SK-N-SH (cell line): ENCODE measurements at regions not wholly inside any gene's neighbourhood (a gene's known extent, or its start where the extent isn't known, plus 50 kb on each side); places are given as distances from the start of the nearest gene placed in this dataset.

Source experiments
- CTCF ChIA-PET: fragments of 300-600, 350-600 bp; formaldehyde crosslinking; extraction: SDS; loops from one replicate; lab custom pipeline; 2021; lab: Yijun Ruan, JAX
- POLR2A ChIA-PET: fragments of 350-600 bp; sonication (Branson Sonifier 250); formaldehyde crosslinking; extraction: SDS; loops from one replicate; lab custom pipeline; 2020; ENCODE audit warnings: antibody characterized with exemption, inconsistent platforms; lab: Yijun Ruan, JAX
- DNase-seq: peaks from one replicate; pipeline ENCODE4 v3.0.0; 2012
- H2AFZ ChIP-seq: fragments of 200-600 bp; sonication (generic); 2 replicates; pipeline ENCODE4 v1.8.1; 2016; ENCODE audit warnings: antibody characterized with exemption, mild to moderate bottlenecking, low read depth
- H3F3A ChIP-seq: fragments of 200-600 bp; sonication (generic); replicated peaks from 2 replicates; pipeline ENCODE3; 2016; ENCODE audit warnings: antibody characterized with exemption, mild to moderate bottlenecking; ENCODE audit not compliant: insufficient read depth
- H3K27ac ChIP-seq, 2 experiments: fragments of 200-500 bp in 1 of 2; fragments of 200-600 bp in 1 of 2; sonication (Bioruptor generic) in 1 of 2; sonication (generic), shearing (Covaris generic) in 1 of 2; 2 replicates each; pipeline versions ENCODE4 v1.5.1 to v1.6.1; 2014 to 2016; ENCODE audit warnings: low read depth in 2 of 2, inconsistent platforms in 1 of 2, low read length in 1 of 2, mild to moderate bottlenecking in 1 of 2, mixed read lengths in 1 of 2
- H3K27me3 ChIP-seq: fragments of 200-600 bp; sonication (generic), shearing (Covaris generic); 2 replicates; pipeline ENCODE4 v1.6.1; 2016; ENCODE audit warnings: mixed run types; ENCODE audit not compliant: insufficient read depth
- H3K36me3 ChIP-seq, 2 experiments: fragments of 200-500 bp in 1 of 2; fragments of 200-600 bp in 1 of 2; sonication (Bioruptor generic) in 1 of 2; sonication (generic) in 1 of 2; replicated peaks in 1 of 2; 2 replicates each; pipeline versions ENCODE3 to v1.5.1; 2014 to 2016; ENCODE audit warnings: low read length in 1 of 2, mild to moderate bottlenecking in 1 of 2; ENCODE audit not compliant: insufficient read depth in 2 of 2, control insufficient read depth in 1 of 2
- H3K4me1 ChIP-seq, 2 experiments: fragments of 200-500 bp in 1 of 2; fragments of 200-600 bp in 1 of 2; sonication (Bioruptor generic) in 1 of 2; sonication (generic), shearing (Covaris generic) in 1 of 2; 2 replicates each; pipeline versions ENCODE4 v1.5.1 to v1.6.1; 2014 to 2016; ENCODE audit warnings: low read depth in 1 of 2, low read length in 1 of 2, mixed run types in 1 of 2; ENCODE audit not compliant: insufficient read depth in 2 of 2, control insufficient read depth in 1 of 2
- H3K4me2 ChIP-seq: fragments of 200-600 bp; sonication (generic), shearing (Covaris generic); 2 replicates; pipeline ENCODE4 v1.6.1; 2017; ENCODE audit warnings: mixed run types
- H3K4me3 ChIP-seq, 2 experiments: fragments of 200-500 bp in 1 of 2; fragments of 200-600 bp in 1 of 2; sonication (Bioruptor generic) in 1 of 2; sonication (generic), shearing (Covaris generic) in 1 of 2; 2 replicates each; pipeline versions ENCODE4 v1.5.1 to v1.8.1; 2014 to 2016; ENCODE audit warnings: low read depth in 2 of 2, inconsistent platforms in 1 of 2, low read length in 1 of 2, mild to moderate bottlenecking in 1 of 2, mixed read lengths in 1 of 2, moderate library complexity in 1 of 2
- H3K79me2 ChIP-seq: fragments of 200-600 bp; sonication (generic); 2 replicates; pipeline ENCODE4 v1.8.1; 2017; ENCODE audit warnings: mild to moderate bottlenecking; ENCODE audit not compliant: insufficient read depth
- H3K9ac ChIP-seq: fragments of 200-600 bp; sonication (generic); 2 replicates; pipeline ENCODE4 v1.6.1; 2017; ENCODE audit warnings: mixed run types
- H3K9me2 ChIP-seq: fragments of 200-600 bp; sonication (generic); 2 replicates; pipeline ENCODE4 v1.6.1; 2017; ENCODE audit warnings: mixed run types
- H3K9me3 ChIP-seq: fragments of 200-600 bp; sonication (generic); 2 replicates; pipeline ENCODE4 v1.6.1; 2017; ENCODE audit warnings: mixed run types, mild to moderate bottlenecking, moderate library complexity
- H4K20me1 ChIP-seq: fragments of 200-600 bp; sonication (generic); 2 replicates; pipeline ENCODE4 v1.6.1; 2017; ENCODE audit warnings: mild to moderate bottlenecking, mixed run types; ENCODE audit not compliant: insufficient read depth
- CHD2 ChIP-seq: fragments of 150-350 bp; IDR thresholded peaks from 2 replicates; pipeline ENCODE4 v1.6.1; 2018; ENCODE audit warnings: low read length; ENCODE audit not compliant: partially characterized antibody
- FOSL2 ChIP-seq: IDR thresholded peaks from 2 replicates; pipeline ENCODE4 v1.4.0; 2012; ENCODE audit warnings: low read depth, mild to moderate bottlenecking, moderate library complexity, borderline replicate concordance
- GABPA ChIP-seq: IDR thresholded peaks from 2 replicates; pipeline ENCODE4 v1.4.0; 2012; ENCODE audit warnings: low read depth, mild to moderate bottlenecking
- MXI1 ChIP-seq: IDR thresholded peaks from 2 replicates; pipeline ENCODE4 v1.6.1; 2012; ENCODE audit warnings: mild to moderate bottlenecking, low read depth, low read length, improper control_type of control experiment
- REST ChIP-seq: IDR thresholded peaks from 2 replicates; pipeline ENCODE4 v1.6.1; 2012; ENCODE audit warnings: mild to moderate bottlenecking, low read depth, low read length, moderate library complexity
- RXRA ChIP-seq: IDR thresholded peaks from 2 replicates; pipeline ENCODE4 v1.4.0; 2012; ENCODE audit warnings: low read depth, mild to moderate bottlenecking, borderline replicate concordance
- WGBS: methylation state at CpG from one replicate; pipeline ENCODE4 v1.1.6; 2017; ENCODE audit warnings: low lambda C conversion rate; 5-methylcytosine and 5-hydroxymethylcytosine counted together
- TF ChIP-seq, protein P1 (sequence below): IDR thresholded peaks from 2 replicates; pipeline ENCODE4 v1.4.0; 2012; ENCODE audit warnings: low read depth, borderline replicate concordance
- TF ChIP-seq, protein P2 (sequence below): fragments of 150-350 bp; IDR thresholded peaks from 2 replicates; pipeline ENCODE4 v1.6.1; 2017; ENCODE audit warnings: antibody characterized with exemption, low read length, low read depth, borderline replicate concordance

DNA sequence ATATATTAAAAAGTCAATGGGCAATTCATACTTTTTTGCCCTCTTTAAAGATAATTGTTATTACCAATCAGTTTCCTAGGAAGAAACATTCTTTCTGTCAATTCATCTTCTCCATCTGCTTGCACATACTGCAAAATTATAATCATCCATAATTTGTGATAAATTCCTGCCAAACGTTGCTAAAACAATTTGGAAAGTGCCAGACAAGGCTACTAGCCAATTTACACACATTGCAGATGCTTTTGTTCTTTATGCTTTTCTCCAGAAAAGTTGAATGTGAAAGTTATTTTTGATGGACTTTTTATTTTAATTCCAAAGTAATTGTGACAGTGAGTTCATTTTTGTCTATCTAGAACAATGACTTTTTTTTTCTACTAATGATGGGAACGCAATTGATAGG, 992.8 kb upstream of the ADGRL2 start:
- H3K4me2 ChIP-seq, result no peak overlapping the region
- H3K9me2 ChIP-seq, result no peaks in the 10 kb centered on the region
- H3K9me3 ChIP-seq, result no peaks in the 10 kb centered on the region
- no peak for TF ChIP-seq MXI1
- no peak for TF ChIP-seq FOSL2
- TF ChIP-seq, protein P1, sequence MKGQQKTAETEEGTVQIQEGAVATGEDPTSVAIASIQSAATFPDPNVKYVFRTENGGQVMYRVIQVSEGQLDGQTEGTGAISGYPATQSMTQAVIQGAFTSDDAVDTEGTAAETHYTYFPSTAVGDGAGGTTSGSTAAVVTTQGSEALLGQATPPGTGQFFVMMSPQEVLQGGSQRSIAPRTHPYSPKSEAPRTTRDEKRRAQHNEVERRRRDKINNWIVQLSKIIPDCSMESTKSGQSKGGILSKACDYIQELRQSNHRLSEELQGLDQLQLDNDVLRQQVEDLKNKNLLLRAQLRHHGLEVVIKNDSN, result no peak
- no peak for TF ChIP-seq GABPA
- no peak for TF ChIP-seq REST
- TF ChIP-seq, all 33 proteins: peak for 0
- Histone ChIP-seq H3K27me3 (no peaks in the 10 kb centered on the region), H3K4me1 (no peaks in the 10 kb centered on the region), H3K9ac (no peak overlapping the region), H3K36me3 (no peaks in the 10 kb centered on the region), H3K79me2 (no peaks in the 10 kb centered on the region), H3K27ac (no peak overlapping the region), H2AFZ (no peak overlapping the region), H4K20me1 (no peaks in the 10 kb centered on the region), H3F3A (no peaks in the 10 kb centered on the region), H3K4me3 (no peak overlapping the region)
- ChIA-PET CTCF (interaction anchor here (1.1 kb wide), 1 partner anchor 133 kb away, joined by 4 read pairs; no protein-coding TSS in a partner anchor), POLR2A (no interaction called here)
- WGBS, result 35% methylated on average over 2 of the region's 2 CpGs
- DNase-seq, result no peak

- H3K79me2 ChIP-seq, result no peaks in the 10 kb centered on the region
- POLR2A ChIA-PET, result no interaction called here
Observed at GRCh38 chr1:80806431-80806830, 994.3 kb upstream of the ADGRL2 start.

More at GRCh38 chr1:80806431-80806830, 994.3 kb upstream of the ADGRL2 start:
- no peak overlapping the region for H3K27ac ChIP-seq
- H3K9ac ChIP-seq, result no peak overlapping the region
- H3K4me1 ChIP-seq, result no peaks in the 10 kb centered on the region
- 82% methylated on average over 2 of the region's 2 CpGs for WGBS
- no peak overlapping the region for H3K4me2 ChIP-seq
- no peaks in the 10 kb centered on the region for H3F3A ChIP-seq
- DNase-seq, result no peak
- H3K9me2 ChIP-seq, result no peaks in the 10 kb centered on the region
- no peaks in the 10 kb centered on the region for H3K36me3 ChIP-seq
- H3K27me3 ChIP-seq, result no peaks in the 10 kb centered on the region
- H4K20me1 ChIP-seq, result no peaks in the 10 kb centered on the region
- no peaks in the 10 kb centered on the region for H3K9me3 ChIP-seq
- H2AFZ ChIP-seq, result no peak overlapping the region
- H3K4me3 ChIP-seq, result no peak overlapping the region
- no peak for TF ChIP-seq CHD2
- no peak for TF ChIP-seq GABPA
- TF ChIP-seq REST, result no peak
- TF ChIP-seq, protein P2, sequence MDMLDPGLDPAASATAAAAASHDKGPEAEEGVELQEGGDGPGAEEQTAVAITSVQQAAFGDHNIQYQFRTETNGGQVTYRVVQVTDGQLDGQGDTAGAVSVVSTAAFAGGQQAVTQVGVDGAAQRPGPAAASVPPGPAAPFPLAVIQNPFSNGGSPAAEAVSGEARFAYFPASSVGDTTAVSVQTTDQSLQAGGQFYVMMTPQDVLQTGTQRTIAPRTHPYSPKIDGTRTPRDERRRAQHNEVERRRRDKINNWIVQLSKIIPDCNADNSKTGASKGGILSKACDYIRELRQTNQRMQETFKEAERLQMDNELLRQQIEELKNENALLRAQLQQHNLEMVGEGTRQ, result no peak
- no peak for TF ChIP-seq RXRA
- TF ChIP-seq, all 33 proteins: peak for 0
- CTCF ChIA-PET, result no interaction called here
